H9 (cell line): ENCODE measurements at regions not wholly inside any gene's neighbourhood (a gene's known extent, or its start where the extent isn't known, plus 50 kb on each side); places are given as distances from the start of the nearest gene placed in this dataset.

Source experiments
- DNase-seq: peaks from one replicate; pipeline ENCODE4 v3.0.0-alpha.2; 2017
- H2AFZ ChIP-seq: one replicate; pipeline ENCODE4 v1.6.1; 2013; ENCODE audit warnings: mild to moderate bottlenecking, low read length, control low read depth, moderate library complexity
- H2AK5ac ChIP-seq: 2 replicates; pipeline ENCODE4 v1.6.1; 2013; ENCODE audit warnings: low read length, control low read depth, mixed read lengths; ENCODE audit not compliant: insufficient read length
- H2BK120ac ChIP-seq: one replicate; pipeline ENCODE4 v1.6.1; 2013; ENCODE audit warnings: low read depth, mild to moderate bottlenecking, low read length, control low read depth, inconsistent platforms; ENCODE audit not compliant: poor library complexity, severe bottlenecking
- H2BK12ac ChIP-seq: 2 replicates; pipeline ENCODE4 v1.6.1; 2013; ENCODE audit warnings: low read length, control low read depth, mixed read lengths, low read depth; ENCODE audit not compliant: insufficient read length
- H2BK15ac ChIP-seq: 2 replicates; pipeline ENCODE4 v1.6.1; 2013; ENCODE audit warnings: low read depth, low read length, control low read depth
- H2BK20ac ChIP-seq: one replicate; pipeline ENCODE4 v1.6.1; 2013; ENCODE audit warnings: low read depth, mild to moderate bottlenecking, low read length, control low read depth, inconsistent platforms; ENCODE audit not compliant: poor library complexity, severe bottlenecking
- H2BK5ac ChIP-seq: 2 replicates; pipeline ENCODE4 v1.6.1; 2013; ENCODE audit warnings: low read length, control low read depth, mixed read lengths; ENCODE audit not compliant: insufficient read length
- H3K14ac ChIP-seq: 2 replicates; pipeline ENCODE4 v1.6.1; 2013; ENCODE audit warnings: low read length, control low read depth; ENCODE audit not compliant: insufficient read depth
- H3K18ac ChIP-seq: 2 replicates; pipeline ENCODE4 v1.6.1; 2013; ENCODE audit warnings: low read depth, mild to moderate bottlenecking, mixed read lengths, low read length, control low read depth; ENCODE audit not compliant: insufficient read length
- H3K23ac ChIP-seq: 2 replicates; pipeline ENCODE4 v1.6.1; 2013; ENCODE audit warnings: low read length, control low read depth, mixed read lengths, low read depth; ENCODE audit not compliant: insufficient read length
- H3K23me2 ChIP-seq: 2 replicates; pipeline ENCODE4 v1.6.1; 2013; ENCODE audit warnings: low read depth, mild to moderate bottlenecking, mixed read lengths, low read length, control low read depth; ENCODE audit not compliant: insufficient read length, poor library complexity, severe bottlenecking
- H3K27ac ChIP-seq: 2 replicates; pipeline ENCODE4 v1.5.1; 2013; ENCODE audit warnings: low read length, control low read depth, mixed read lengths, low read depth; ENCODE audit not compliant: insufficient read length
- H3K27me3 ChIP-seq: 2 replicates; pipeline ENCODE4 v1.6.1; 2013; ENCODE audit warnings: low read length, control low read depth, inconsistent platforms; ENCODE audit not compliant: insufficient read depth
- H3K4ac ChIP-seq: 2 replicates; pipeline ENCODE4 v1.6.1; 2013; ENCODE audit warnings: low read depth, mild to moderate bottlenecking, control low read depth, inconsistent platforms, low read length, moderate library complexity
- H3K4me1 ChIP-seq: 2 replicates; pipeline ENCODE4 v1.6.1; 2013; ENCODE audit warnings: low read length, control low read depth, inconsistent platforms; ENCODE audit not compliant: insufficient read depth
- H3K4me2 ChIP-seq: 2 replicates; pipeline ENCODE4 v1.6.1; 2013; ENCODE audit warnings: low read length, control low read depth, mixed read lengths; ENCODE audit not compliant: insufficient read length, insufficient read depth
- H3K56ac ChIP-seq: 2 replicates; pipeline ENCODE4 v1.6.1; 2013; ENCODE audit warnings: low read depth, mild to moderate bottlenecking, mixed read lengths, low read length, control low read depth; ENCODE audit not compliant: insufficient read length
- H3K79me1 ChIP-seq: 2 replicates; pipeline ENCODE4 v1.6.1; 2013; ENCODE audit warnings: low read depth, mild to moderate bottlenecking, moderate library complexity, low read length, control low read depth, inconsistent platforms; ENCODE audit not compliant: insufficient read depth, poor library complexity, severe bottlenecking
- H3K79me2 ChIP-seq: 2 replicates; pipeline ENCODE4 v1.6.1; 2013; ENCODE audit warnings: low read length, control low read depth, inconsistent platforms; ENCODE audit not compliant: insufficient read depth
- H3K9ac ChIP-seq: 2 replicates; pipeline ENCODE4 v1.6.1; 2013; ENCODE audit warnings: low read length, control low read depth, mixed read lengths; ENCODE audit not compliant: insufficient read length; ENCODE audit errors: extremely low read depth
- H3K9me3 ChIP-seq: one replicate; pipeline ENCODE4 v1.6.1; 2013; ENCODE audit warnings: low read depth, low read length, inconsistent platforms; ENCODE audit not compliant: control insufficient read depth
- H3T11ph ChIP-seq: one replicate; pipeline ENCODE4 v1.6.1; 2013; ENCODE audit warnings: mild to moderate bottlenecking, low read length, control low read depth, inconsistent platforms
- H4K20me1 ChIP-seq: one replicate; pipeline ENCODE4 v1.6.1; 2013; ENCODE audit not compliant: control insufficient read depth, insufficient read length, insufficient read depth
- H4K5ac ChIP-seq: 2 replicates; pipeline ENCODE4 v1.6.1; 2013; ENCODE audit warnings: low read depth, mild to moderate bottlenecking, mixed read lengths, low read length, control low read depth; ENCODE audit not compliant: insufficient read length
- H4K8ac ChIP-seq: replicated peaks from 2 replicates; pipeline ENCODE4 v1.6.1; 2013; ENCODE audit warnings: low read length, control low read depth, mixed read lengths, low read depth; ENCODE audit not compliant: insufficient read length
- H4K91ac ChIP-seq: 2 replicates; pipeline ENCODE4 v1.6.1; 2013; ENCODE audit warnings: low read depth, mild to moderate bottlenecking, moderate library complexity, mixed read lengths, low read length, control low read depth; ENCODE audit not compliant: insufficient read length
- H3K27ac Mint-ChIP-seq, 3 experiments: 2 replicates in 2 of 3; 3 replicates in 1 of 3; pipeline ENCODE4 v1.8.0; 2020 to 2021; ENCODE audit warnings: mixed read lengths in 3 of 3, mild to moderate bottlenecking in 1 of 3, moderate library complexity in 1 of 3
- H3K27me3 Mint-ChIP-seq: 2 replicates; pipeline ENCODE4 v1.8.0; 2021; ENCODE audit warnings: low read depth, mild to moderate bottlenecking, moderate library complexity, mixed read lengths
- H3K36me3 Mint-ChIP-seq, 3 experiments: 2 replicates in 2 of 3; 3 replicates in 1 of 3; pipeline ENCODE4 v1.8.0; 2020 to 2021; ENCODE audit warnings: low read depth in 3 of 3, mixed read lengths in 3 of 3; ENCODE audit not compliant: insufficient read depth in 1 of 3
- H3K4me1 Mint-ChIP-seq, 2 experiments: 2 replicates each; pipeline ENCODE4 v1.8.0; 2020; ENCODE audit warnings: mixed read lengths in 2 of 2
- H3K4me3 Mint-ChIP-seq, 2 experiments: 2 replicates in 1 of 2; 3 replicates in 1 of 2; pipeline ENCODE4 v1.8.0; 2020 to 2021; ENCODE audit warnings: mild to moderate bottlenecking in 2 of 2, mixed read lengths in 2 of 2, moderate library complexity in 1 of 2
- H3K9me3 Mint-ChIP-seq, 2 experiments: 2 replicates in 1 of 2; 3 replicates in 1 of 2; pipeline ENCODE4 v1.8.0; 2020; ENCODE audit warnings: mild to moderate bottlenecking in 2 of 2, mixed read lengths in 2 of 2, moderate library complexity in 1 of 2
- WGBS: extraction: QIAGEN DNeasy Blood & Tissue Kit; methylation state at CpG from one replicate; pipeline ENCODE4 v1.1.7; 2013; ENCODE audit warnings: missing lambda C conversion rate, low lambda C conversion rate, mixed read lengths; ENCODE audit not compliant: insufficient read length; ENCODE audit errors: extremely low coverage; 5-methylcytosine and 5-hydroxymethylcytosine counted together
- TF ChIP-seq, protein P1 (sequence below): fragments of 200-600 bp; sonication (generic); conservative IDR thresholded peaks from 3 replicates; pipeline ENCODE4 v1.8.0; 2021; ENCODE audit warnings: antibody characterized with exemption, mild to moderate bottlenecking

DNA sequence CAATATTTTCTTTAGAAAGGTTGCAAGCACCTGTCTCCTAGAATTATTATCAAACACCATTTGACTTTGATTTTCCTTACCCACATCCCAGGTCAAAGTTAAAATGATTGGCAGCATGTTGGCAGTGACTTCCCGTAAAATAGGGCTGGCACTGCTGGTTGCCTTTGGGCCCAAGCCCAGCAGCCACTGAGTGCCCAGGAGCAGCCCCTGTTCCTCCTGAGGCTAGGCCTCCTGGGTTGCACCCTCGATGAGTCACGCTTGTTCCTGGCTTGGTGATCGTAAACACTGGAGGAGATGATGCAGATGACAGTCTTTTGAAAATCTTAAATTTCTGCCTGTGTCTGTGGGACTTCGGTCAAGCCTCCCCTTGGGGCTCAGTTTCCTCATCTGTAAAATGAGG lies 290.0 kb downstream of the TLE3 start:
- no CpG with 5 or more reads among the region's 5 CpGs for whole genome bisulfite sequencing
- Mint-ChIP-seq H3K27ac (no peak overlapping the region), H3K36me3 (no peaks in the 10 kb centered on the region), H3K27me3 (peaks cover 3% of the 10 kb centered on the region), H3K9me3 (no peaks in the 10 kb centered on the region), H3K4me1 (peaks cover 7% of the 10 kb centered on the region in 2 experiments), H3K4me3 (no peak overlapping the region)
- Histone ChIP-seq H3K9me3 (no peaks in the 10 kb centered on the region), H3K4me1 (peaks cover 4% of the 10 kb centered on the region; the same call in 1 of the 2 replicates), H2AK5ac (no peak overlapping the region), H3K79me1 (no peaks in the 10 kb centered on the region), H4K91ac (no peak overlapping the region), H3K4me2 (no peak overlapping the region), H3K9ac (no peak overlapping the region), H4K5ac (no peak overlapping the region), H3K18ac (no peak overlapping the region), H3K27ac (no peak overlapping the region), H2BK120ac (no peak overlapping the region), H2BK12ac (no peak overlapping the region), H3K27me3 (no peaks in the 10 kb centered on the region), H3K14ac (no peak overlapping the region), H3K23ac (no peak overlapping the region), H4K20me1 (no peaks in the 10 kb centered on the region), H4K8ac (no peak overlapping the region), H3K79me2 (no peaks in the 10 kb centered on the region), H2AFZ (no peak overlapping the region), H3K4ac (no peak overlapping the region), H2BK20ac (no peak overlapping the region), H2BK15ac (no peak overlapping the region), H3T11ph (no peak overlapping the region), H2BK5ac (no peak overlapping the region), H3K56ac (no peak overlapping the region), H3K23me2 (no peaks in the 10 kb centered on the region)
- TF ChIP-seq, protein P1, sequence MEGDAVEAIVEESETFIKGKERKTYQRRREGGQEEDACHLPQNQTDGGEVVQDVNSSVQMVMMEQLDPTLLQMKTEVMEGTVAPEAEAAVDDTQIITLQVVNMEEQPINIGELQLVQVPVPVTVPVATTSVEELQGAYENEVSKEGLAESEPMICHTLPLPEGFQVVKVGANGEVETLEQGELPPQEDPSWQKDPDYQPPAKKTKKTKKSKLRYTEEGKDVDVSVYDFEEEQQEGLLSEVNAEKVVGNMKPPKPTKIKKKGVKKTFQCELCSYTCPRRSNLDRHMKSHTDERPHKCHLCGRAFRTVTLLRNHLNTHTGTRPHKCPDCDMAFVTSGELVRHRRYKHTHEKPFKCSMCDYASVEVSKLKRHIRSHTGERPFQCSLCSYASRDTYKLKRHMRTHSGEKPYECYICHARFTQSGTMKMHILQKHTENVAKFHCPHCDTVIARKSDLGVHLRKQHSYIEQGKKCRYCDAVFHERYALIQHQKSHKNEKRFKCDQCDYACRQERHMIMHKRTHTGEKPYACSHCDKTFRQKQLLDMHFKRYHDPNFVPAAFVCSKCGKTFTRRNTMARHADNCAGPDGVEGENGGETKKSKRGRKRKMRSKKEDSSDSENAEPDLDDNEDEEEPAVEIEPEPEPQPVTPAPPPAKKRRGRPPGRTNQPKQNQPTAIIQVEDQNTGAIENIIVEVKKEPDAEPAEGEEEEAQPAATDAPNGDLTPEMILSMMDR, result no peak
- DNase-seq, result no peak
